ENCODE measurements at regions not wholly inside any gene's neighbourhood (a gene's known extent, or its start where the extent isn't known, plus 50 kb on each side); places are given as distances from the start of the nearest gene placed in this dataset.
A peak's percentile ranks its signal among the peaks of the same experiment; 100 is the strongest.
"Not testable (repeated sequence)": the region's sequence is repeated elsewhere in the genome, so short reads cannot be mapped to it uniquely, and the experiment has no call there.

DNA sequence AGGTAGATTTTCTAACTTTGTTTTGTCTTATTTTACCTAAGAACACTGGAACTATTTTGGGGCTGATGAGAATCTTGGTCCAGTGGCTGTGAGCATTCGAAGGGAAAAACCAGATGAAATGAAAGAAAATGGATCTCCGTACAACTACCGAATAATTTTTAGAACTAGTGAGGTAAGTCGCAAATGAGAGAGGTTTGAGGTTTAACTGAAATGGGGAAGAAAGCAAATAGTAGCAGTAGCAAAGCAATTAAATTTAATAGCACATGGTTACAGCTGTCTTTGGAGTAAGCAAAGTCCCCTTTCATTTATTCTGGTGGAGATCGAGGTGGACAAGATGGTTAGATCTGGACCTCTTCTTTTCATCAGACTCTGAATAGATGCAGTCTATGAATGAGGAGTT, 313.5 kb upstream of the RGS6 start:
- DNase-seq = no peak

DNA sequence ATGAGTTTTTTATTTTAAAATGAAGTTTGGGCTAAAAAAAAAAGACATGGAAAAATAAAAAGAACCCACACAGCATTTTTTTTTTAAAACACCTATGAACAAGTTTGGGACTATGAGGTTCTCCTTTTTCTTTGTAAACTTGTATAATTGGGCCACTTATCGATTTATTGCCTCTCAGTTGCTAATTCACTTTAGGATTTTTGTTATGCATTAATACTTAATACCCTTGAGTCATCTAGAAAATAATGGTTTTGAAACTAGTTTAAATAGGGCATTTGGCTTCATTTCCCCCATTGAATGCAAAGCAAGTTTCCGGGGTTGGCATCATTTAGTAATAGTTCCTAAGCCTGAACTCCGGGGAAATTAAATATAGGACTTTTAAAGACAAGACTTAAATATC, 312.8 kb upstream of the RGS6 start:
- no peak for DNase-seq

DNA sequence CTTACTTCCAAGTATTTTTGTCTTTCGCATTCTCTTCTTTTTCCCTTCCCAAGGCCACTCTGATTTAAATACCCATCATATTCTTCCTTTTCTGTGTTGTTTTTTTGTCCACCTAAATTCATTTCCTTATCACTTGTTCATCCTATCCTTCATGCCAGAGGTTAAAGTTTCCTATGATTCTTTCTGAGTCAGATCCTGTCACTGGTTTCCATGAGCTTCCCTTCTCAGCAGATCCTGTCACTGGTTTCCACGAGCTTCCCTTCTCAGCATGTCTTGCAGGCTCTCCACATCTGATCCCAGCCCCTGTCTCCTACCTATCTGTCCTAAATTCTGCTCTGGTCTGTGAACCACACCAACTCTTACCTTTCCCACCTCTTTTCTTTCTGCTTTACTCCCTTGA, 311.8 kb upstream of the RGS6 start:
- no peak for DNase-seq

DNA sequence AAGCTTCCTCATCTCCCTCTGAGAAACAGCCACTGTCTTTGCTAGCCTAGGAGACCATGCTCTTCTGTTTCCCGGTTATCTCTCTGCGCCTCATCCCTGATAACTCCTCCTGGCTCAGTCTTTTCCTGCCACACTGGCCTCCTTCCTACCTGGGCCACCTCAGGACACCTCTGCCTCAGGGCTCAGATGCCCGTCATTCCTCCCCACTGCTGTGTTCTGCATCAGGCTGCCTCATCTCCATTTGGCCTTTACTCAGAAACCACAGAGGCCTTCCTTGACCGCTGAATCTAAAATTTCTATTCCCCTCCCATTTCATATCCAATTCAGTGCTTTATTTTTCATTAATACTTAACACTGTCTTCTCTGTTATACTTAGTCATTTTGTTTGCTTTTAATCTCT, 311.0 kb upstream of the RGS6 start:
- no peak for DNase-seq

DNA sequence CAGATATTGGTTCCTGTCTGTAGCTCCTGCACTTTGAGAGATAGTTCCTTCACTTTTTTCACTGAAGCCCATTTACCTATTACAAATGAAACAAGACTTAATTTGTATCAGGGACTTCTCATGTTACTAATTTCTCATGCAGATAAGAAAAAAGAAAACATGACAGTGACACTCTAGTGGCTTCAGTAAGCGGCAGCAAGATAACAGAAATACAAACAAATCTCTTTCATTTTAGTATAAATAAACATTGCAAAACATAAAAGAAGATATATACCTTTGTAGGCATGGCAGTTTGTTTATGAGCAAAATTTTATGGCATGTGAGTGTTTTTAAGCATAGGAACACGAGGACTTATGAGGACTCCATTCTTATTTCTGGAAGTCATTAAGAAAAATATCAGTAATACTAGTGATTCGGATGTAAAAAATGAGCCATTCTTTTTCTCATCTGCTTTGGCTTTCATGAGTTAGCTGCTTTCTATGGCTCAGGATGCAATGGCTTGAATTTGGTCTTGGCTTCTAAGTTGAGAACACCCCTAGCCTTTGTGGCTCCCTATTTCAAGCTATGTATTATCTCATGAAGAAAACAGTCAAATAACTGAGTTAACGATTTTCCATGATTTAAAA, 310.1 kb upstream of the RGS6 start:
- no peak for DNase-seq

DNA sequence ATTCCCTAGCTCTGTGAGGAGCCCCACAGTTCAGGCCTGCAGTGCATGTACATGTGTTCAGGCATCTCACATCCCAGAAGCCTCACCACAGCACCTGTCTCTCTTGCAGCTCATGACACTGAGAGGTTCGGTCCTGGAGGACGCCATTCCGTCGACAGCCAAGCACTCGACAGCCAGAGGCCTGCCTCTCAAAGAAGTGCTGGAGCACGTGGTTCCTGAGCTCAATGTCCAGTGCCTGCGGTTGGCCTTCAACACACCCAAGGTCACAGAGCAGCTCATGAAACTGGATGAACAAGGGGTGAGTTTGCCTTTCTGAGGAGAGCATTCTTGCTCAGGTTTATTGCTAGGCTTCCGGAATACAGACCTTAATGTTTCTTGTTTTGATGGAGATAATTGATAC, 308.3 kb upstream of the RGS6 start:
- no peak for DNase-seq

DNA sequence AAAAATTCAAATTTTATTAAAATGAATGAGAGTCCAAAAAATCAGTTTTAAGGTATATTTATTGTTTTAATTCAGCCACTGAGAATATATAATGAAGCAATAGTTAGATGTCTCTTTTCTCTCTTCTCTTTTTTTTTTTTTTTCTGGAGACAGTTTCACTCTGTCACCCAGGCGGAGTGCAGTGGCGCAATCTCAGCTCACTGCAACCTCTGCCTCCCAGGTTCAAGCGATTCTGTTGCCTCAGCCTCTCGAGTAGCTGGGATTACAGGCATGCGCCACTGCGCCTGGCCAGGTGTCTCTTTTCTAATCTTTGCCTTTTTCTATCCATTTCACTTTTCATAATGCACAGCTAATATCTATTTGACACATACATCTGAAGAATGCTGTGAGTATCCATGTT, 307.1 kb upstream of the RGS6 start:
- no peak for DNase-seq

DNA sequence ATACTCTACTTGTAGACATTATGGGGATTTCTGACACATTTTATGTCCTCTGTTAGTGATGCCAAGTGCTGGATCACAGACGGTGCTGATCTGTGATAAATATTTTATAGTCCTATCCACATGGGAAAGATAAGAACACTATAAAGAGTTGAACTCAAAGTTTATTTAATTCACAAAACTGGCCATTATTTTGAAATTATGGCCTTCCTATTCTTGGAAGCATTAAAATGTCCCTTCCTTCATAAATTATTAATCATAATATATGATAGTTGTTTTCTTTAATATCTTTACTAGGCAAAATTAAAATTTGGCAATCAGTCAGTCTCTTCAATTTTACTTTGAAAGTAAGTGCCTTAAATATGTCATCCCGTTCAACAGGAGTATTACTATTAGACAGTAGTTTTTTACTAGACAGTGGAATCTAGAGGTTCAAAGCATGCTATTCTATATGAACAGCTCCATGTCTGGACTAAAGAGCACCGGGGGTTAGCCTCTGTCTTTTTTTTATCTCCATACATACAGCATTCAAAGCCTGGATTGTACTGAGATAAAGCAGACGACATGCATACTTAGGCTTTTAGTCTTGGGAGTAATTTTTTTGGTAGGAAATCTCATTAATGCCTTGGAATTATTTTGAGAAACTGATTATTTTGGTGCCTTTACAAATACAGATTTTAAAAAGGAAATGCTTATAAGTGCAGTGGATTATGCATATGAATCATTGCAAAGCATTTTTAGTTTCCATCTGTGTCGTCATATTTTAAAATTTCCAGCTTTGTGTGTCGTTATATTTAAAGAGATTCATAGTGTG, 306.1 kb upstream of the RGS6 start:
- DNase-seq = no peak

DNA sequence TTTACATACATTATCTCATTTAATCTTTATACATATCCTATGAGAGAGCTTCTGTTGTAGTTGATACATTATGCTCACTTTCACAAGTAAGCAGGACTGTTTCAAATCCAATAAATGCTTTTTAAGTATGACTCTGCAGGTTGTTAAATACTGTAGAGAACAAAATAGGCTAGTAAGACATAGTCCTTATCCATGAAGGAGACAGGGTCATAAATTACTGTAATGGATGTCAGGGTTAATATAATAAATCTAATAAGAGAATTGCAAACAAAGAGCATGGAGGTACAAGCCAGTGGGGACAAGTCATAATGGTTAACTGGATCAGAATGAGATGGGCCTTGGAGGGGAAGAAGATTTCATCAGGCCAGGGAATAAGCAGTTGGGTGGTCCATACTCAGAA, 303.8 kb upstream of the RGS6 start:
- DNase-seq = no peak

DNA sequence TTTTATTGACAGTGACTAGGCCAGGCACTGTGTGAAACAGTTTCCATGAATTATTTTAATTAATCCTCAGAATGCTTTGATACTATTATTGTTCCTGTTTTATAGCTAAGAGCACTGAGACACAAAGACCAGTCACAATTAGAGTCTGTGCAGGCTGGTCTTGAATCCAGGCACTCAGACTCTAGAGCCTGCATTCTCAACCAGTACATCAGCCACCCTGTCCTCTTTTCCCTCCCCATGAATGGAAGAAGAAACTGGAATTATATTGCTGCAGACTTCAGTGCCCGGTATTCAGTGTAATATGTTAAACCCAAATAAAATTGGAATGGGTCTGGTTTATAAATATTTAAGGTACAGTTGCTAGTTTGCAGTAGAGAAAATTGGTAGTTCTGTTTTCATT, 303.0 kb upstream of the RGS6 start:
- no peak for DNase-seq

DNA sequence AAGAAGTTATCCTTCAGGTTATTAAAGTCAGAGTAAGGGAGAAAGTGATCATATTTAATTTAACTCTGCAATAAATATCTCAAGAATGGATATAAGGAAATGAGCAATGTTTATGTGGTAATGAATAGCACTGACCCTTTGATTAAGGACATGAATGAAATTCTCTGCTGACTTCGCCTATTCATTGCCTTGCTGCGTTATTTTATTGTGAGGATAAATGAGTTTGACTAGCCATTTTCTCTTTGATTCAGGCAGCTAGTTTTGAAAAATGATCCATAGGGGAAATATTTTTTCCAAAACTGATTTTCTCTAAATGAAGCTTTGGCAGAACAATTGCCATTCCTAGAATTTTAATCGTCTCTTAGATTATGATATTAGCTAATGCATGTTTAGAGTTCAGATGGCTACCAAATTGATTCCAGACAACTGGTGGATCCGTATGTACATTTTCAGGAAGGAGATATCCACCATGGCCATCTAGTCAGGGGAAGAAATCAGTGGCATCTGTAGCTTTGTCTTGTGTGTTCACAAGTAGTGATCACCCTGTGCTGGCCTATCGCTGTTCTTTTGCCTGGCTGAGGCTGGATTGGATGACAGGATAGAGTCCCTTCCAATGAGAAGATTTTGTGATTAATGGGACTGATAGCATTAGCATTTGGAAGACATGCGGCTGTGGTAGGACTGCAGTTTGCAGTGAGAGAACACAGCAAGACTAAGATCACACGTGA, 302.3 kb upstream of the RGS6 start:
- DNase-seq = no peak

DNA sequence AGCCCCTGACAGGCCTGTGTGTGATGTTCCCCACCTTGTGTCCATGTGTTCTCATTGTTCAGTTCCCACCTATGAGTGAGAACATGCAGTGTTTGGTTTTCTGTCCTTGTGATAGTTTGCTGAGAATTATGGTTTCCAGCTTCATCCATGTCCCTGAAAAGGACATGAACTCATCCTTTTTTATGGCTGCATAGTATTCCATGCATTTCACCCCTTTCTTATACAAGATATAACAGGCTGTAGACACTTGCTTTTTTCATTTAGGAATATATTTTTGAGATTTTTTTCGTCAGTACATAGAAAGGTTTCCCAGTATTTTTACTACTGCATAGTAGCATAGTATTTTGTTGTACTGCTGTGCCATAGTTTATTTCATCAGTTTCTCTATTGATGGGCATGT, 301.2 kb upstream of the RGS6 start:
- DNase-seq = not testable (repeated sequence)

DNA sequence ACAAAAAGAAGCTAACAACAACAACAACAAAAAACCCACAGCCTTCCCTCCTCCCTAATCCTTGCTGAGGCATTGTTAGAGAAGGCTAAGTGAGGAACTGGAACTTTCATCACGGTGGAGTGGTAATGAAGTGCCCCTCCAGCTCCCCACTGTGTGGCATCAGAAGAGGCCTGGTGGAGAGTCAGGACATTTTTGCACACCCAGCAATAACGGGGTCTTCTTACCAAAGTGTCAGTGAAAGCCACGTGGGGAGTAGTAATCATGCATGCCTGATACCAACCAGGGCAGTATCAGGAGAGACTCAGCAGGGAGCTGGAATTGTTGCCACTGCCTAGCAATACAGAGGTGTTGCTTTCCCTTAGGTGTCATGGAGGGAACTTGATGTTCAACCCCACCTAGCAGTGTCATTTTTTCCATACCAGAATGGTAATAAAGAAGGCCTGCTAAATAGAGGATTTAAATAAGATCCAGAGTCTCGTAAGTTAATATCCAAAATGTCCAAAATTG, 299.7 kb upstream of the RGS6 start:
- no peak for DNase-seq

DNA sequence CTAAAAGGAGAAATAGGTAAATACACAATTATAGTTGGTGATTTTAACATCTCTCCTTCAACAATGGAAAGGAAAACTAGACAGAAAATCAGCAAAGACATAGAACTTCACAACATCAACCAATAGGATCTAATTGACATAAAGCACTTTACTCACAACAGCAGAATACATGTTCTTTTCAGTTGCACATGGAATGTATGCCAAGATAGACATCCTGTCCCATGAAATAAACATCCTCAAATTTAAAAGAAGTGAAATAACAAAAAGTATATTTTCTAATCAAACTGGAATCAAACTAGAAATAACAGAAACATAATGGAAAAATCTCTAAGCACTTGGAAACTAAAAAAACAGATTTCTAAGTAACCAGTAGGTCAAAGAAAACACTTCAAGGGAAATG, 296.2 kb upstream of the RGS6 start:
- DNase-seq = no peak

DNA sequence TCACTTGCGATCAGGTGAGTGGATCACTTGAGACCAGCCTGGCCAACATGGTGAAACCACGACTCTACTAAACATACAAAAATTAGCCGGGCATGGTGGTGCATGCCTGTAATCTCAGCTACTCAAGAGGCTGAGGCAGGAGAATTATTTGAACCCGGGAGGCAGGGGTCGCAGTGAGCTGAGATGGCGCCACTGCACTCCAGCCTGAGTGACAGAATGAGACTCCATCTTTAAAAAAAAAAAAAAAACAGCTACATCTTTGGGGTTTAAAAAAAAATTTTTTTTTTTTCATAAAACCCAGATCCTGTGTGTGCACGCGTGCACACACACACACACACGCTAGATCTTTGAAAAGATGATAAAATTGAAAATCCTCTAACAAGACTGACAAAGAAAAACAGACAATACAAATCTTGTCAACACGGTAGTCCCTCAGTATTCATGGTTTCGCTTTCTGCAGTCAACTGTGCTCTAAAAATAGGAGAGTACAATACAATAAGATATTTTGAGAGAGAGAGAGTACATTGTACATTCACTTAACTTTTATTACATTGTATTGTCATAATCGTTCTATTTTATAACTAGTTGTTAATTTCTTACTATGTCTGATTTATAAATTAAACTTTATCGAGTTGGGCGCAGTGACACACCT, 295.3 kb upstream of the RGS6 start:
- DNase-seq = no peak

DNA sequence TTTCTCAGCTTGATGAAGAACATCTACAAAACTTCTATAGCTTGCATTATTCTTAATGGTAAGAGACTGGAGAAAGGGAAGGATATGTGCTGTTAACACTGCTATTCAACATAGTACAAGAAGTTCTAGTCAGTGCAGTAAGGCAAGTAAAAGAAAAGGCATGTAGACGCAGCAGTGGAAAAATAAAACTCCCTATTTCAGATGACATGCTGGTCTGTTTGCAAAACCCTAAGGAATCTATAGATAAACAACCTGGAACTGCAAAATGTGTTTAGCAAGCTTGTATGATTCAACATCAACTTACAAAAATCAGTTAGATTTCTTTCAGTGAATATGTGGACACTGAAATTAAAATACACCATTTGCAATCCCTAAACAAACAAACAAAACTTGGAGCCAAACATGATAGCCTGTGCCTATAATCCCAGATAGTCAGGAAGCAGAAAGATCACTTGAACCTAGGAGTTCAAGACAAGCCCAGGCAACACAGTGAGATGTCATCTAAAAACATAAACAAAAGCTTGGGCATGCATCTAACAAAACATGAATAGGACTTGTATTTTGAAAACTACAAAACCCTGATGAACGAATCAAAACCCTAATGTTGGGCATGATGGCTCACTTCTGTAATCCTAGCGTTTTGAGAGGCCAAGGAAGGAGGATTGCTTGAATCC, 293.6 kb upstream of the RGS6 start:
- no peak for DNase-seq

DNA sequence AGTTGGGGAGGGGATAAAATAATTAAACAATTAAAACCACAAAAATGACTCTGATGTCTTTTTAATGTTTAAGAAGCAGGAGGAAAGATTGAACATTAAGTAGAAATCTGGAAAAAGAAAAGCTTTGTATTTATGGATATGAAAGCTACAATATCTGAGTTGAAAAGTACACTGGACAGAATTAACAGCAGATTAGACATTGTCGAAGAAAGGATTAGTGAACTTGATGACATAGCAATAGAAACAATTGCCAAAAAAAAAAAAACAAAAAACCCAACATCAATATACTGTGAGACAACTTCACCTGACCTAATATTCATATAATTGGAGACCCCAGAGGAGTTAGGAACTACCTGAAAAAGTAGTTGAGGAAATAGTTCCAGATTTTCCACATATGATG, 289.5 kb upstream of the RGS6 start:
- DNase-seq = no peak

DNA sequence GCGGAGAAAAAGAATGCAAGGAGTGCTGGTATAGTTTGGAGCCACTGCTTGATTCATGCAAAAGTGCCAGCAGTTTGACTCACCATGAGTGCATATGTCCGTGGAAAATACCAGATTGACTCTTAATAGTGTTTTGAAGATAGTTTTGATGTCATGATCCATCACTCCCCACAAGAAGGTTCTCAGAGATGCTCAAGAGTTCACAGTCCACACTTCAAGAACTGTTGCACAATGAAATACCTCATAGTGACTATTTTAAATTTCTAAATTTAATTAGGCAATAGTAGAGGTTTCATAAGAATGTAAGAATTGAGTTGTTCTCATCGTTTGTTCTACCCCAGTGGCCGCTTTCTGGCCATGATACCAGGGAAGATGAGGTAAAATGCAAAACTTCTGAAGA, 286.6 kb upstream of the RGS6 start:
- no peak for DNase-seq

DNA sequence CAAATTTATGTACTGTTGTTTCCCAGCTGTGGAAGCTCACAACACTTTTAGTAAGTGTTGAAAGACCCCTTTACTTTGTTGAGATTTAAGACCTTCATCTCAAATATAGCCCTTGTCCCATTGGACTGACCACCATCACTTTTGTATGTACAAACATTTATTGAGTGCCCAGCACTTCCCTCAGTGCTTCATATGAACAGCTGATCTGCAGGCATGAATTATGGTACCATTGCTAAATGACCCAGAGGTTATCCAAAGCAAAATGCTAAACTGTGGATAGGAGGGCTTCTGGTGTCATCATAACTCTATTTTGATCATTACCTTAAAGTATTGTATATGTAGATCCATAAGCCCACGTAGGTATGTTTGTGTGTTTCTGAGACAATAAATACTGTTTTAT, 285.7 kb upstream of the RGS6 start:
- no peak for DNase-seq

DNA sequence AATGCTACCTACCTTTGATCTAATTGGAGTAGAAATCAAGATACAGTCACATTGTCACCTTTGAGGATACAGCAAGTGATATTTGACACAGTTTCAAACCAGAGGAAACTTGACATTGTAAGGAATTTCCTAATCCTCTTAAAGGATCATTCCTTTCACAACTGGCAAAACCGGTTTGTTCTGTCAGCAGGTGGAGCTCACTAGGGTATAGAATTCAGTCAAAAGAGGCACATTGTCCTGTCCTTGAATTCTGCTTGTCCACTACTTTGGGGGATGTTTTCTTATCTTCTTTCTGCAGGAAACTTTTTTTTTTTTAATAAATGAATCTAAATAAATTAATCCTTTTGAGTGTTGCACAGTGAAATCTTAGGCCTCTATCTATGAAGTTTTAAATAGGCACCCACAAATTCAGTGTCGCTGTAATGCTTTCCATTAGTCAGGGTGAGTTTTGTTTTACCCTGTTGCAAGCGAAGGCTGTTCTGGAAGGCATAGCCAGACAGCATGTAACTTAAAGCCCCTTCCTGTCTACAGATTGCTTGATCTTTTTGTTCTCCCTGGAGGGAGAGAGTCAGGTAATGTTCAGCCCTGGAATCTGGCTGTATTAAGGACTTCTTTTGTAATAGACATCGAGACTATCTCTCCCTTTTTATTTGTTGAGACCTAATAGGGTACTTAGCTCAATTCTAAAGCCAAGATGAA, 285.0 kb upstream of the RGS6 start:
- DNase-seq = peak; percentile 39

DNA sequence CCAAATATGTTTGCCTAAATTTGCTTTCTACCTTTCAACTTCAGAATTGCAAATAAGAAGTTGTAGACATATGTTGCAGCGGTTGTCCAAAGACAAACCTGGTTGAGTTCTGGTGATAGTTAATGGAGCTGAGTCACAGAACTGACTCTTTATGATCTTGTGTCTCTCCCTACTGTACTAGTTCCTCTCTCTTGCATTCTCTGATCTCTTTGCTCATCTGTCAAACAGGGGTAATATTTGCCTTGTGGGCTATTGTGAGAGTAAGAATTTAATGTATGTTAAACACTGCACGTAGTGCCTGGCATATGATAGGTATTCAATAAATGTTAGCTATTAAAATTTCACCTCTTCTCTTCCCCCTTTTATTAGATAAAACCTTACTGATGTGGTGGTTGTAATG, 283.5 kb upstream of the RGS6 start:
- no peak for DNase-seq

DNA sequence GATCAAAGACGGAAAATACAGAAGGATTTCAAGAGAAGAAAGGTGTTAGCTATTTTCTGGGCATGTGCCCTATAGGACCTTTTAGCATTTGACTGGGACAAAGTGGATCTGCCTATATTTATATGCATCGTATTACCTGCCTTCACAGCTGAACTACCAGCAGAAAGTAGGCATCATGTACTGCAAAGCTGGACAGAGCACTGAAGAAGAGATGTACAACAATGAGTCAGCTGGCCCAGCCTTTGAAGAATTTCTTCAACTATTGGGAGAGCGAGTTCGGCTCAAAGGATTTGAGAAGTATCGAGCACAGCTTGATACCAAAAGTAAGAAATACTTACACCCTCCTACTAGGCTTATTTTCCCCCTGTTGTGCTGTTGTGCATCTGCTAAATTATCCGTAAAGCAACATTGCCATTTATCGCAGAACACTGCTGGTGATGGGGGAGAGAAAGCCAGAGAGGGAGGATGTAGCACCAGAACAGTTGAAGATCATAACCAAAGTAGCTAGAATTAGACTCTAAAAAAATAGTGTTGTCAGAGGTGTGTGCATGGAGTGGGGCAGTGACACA, 282.0 kb upstream of the RGS6 start:
- no peak for DNase-seq

Data from DMS153 (cell line).